ENCODE measurements at regions not wholly inside any gene's neighbourhood (a gene's known extent, or its start where the extent isn't known, plus 50 kb on each side); places are given as distances from the start of the nearest gene placed in this dataset.

DNA sequence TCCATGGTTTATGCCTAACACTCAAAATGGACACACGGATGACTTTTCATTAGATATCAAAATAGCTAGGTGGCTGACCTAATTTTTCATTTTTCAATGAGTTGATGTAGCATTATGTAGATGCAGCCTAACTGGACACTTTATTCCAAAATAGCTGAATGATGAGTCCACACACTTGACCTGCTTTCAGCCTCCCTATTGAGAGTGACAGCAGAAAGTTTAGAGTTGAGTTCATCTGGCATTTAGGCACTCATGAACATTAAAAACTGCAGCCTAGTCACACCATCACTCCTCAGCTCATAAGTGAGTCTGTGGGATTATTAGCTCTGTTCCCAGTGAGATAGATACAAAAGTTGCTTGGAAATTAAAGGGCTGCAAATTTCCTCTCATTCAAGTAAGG, 307.3 kb upstream of the PRKD1 start:
- no TSS peak for BruUV-seq (replicated peaks)
- Mint-ChIP-seq H3K27me3 (ENCODE audit: unreplicated experiment) (no peaks in the 10 kb centered on the region), H3K9me3 (ENCODE audit: low read depth, unreplicated experiment) (peaks cover 6% of the 10 kb centered on the region), H3K27ac (ENCODE audit: unreplicated experiment) (no peak overlapping the region), H3K36me3 (ENCODE audit: insufficient read depth, unreplicated experiment) (no peaks in the 10 kb centered on the region), H3K4me1 (ENCODE audit: low read depth, unreplicated experiment) (no peaks in the 10 kb centered on the region), H3K4me3 (ENCODE audit: low read depth, unreplicated experiment) (no peak overlapping the region)
- intact Hi-C loops (cut with micrococcal nuclease; ENCODE audit: unreplicated experiment), result no loop called here
- no peak for DNase-seq
- TF ChIP-seq CTCF (IDR thresholded peaks at IDR 0.05; ENCODE audit: unreplicated experiment), result no peak
- CTCF ChIA-PET, result no interaction called here

GRCh38 chr14:30235485-30235884, 307.8 kb upstream of the PRKD1 start:
- H3K27ac Mint-ChIP-seq (ENCODE audit: unreplicated experiment), result no peak overlapping the region
- intact Hi-C loops (cut with micrococcal nuclease; ENCODE audit: unreplicated experiment), result no loop called here
- CTCF ChIA-PET, result no interaction called here

GRCh38 chr14:30238936-30239335, 311.3 kb upstream of the PRKD1 start:
- Mint-ChIP-seq H3K27ac (ENCODE audit: unreplicated experiment) (no peak overlapping the region), H3K36me3 (ENCODE audit: insufficient read depth, unreplicated experiment) (no peaks in the 10 kb centered on the region), H3K4me1 (ENCODE audit: low read depth, unreplicated experiment) (peaks cover 12% of the 10 kb centered on the region), H3K27me3 (ENCODE audit: unreplicated experiment) (no peaks in the 10 kb centered on the region), H3K4me3 (ENCODE audit: low read depth, unreplicated experiment) (no peak overlapping the region), H3K9me3 (ENCODE audit: low read depth, unreplicated experiment) (peaks cover 2% of the 10 kb centered on the region)
- no TSS peak for BruUV-seq (replicated peaks)
- no peak for DNase-seq
- intact Hi-C loops (cut with micrococcal nuclease; ENCODE audit: unreplicated experiment), result no loop called here
- CTCF ChIA-PET, result no interaction called here
- TF ChIP-seq CTCF (IDR thresholded peaks at IDR 0.05; ENCODE audit: unreplicated experiment), result no peak

More at GRCh38 chr14:30235485-30235884, 307.8 kb upstream of the PRKD1 start:
- H3K9me3 Mint-ChIP-seq (ENCODE audit: low read depth, unreplicated experiment), result peaks cover 6% of the 10 kb centered on the region
- no peak for TF ChIP-seq CTCF (IDR thresholded peaks at IDR 0.05; ENCODE audit: unreplicated experiment)
- H3K4me1 Mint-ChIP-seq (ENCODE audit: low read depth, unreplicated experiment), result no peaks in the 10 kb centered on the region
- no TSS peak for BruUV-seq (replicated peaks)
- H3K27me3 Mint-ChIP-seq (ENCODE audit: unreplicated experiment), result no peaks in the 10 kb centered on the region
- H3K36me3 Mint-ChIP-seq (ENCODE audit: insufficient read depth, unreplicated experiment), result no peaks in the 10 kb centered on the region
- H3K4me3 Mint-ChIP-seq (ENCODE audit: low read depth, unreplicated experiment), result no peak overlapping the region
- no peak for DNase-seq

- peaks cover 12% of the 10 kb centered on the region for H3K4me1 Mint-ChIP-seq (ENCODE audit: low read depth, unreplicated experiment)
- no peak overlapping the region for H3K4me3 Mint-ChIP-seq (ENCODE audit: low read depth, unreplicated experiment)
- no peak for TF ChIP-seq CTCF (IDR thresholded peaks at IDR 0.05; ENCODE audit: unreplicated experiment)
- DNase-seq, result no peak
- H3K27me3 Mint-ChIP-seq (ENCODE audit: unreplicated experiment), result no peaks in the 10 kb centered on the region
- H3K27ac Mint-ChIP-seq (ENCODE audit: unreplicated experiment), result no peak overlapping the region
- CTCF ChIA-PET, result no interaction called here
- BruUV-seq (replicated peaks), result no TSS peak
- intact Hi-C loops (cut with micrococcal nuclease; ENCODE audit: unreplicated experiment), result no loop called here
- no peaks in the 10 kb centered on the region for H3K36me3 Mint-ChIP-seq (ENCODE audit: insufficient read depth, unreplicated experiment)
- peaks cover 2% of the 10 kb centered on the region for H3K9me3 Mint-ChIP-seq (ENCODE audit: low read depth, unreplicated experiment)
Measured at GRCh38 chr14:30240018-30240417, 312.4 kb upstream of the PRKD1 start.

DNA sequence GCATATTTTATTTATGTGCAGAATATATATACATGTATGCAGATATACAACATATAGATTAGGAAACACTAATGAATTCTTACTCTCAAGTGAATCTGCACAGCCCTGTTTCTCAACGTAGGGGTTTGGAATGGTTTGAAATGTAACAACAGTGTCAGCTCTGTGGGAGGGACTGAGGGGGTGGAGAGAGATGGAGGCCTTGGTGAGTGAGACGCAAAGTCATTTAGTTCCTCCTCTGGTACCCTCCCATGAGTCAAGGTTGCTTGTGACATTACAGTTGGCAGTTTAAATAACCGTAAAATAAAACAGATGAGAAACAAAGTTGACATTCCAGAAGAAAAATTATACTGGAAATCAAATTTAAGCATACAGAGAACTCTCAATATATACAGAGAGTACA, 313.0 kb upstream of the PRKD1 start:
- H3K9me3 Mint-ChIP-seq (ENCODE audit: low read depth, unreplicated experiment), result no peaks in the 10 kb centered on the region
- no peak overlapping the region for H3K4me3 Mint-ChIP-seq (ENCODE audit: low read depth, unreplicated experiment)
- CTCF ChIA-PET, result no interaction called here
- H3K27me3 Mint-ChIP-seq (ENCODE audit: unreplicated experiment), result no peaks in the 10 kb centered on the region
- H3K36me3 Mint-ChIP-seq (ENCODE audit: insufficient read depth, unreplicated experiment), result no peaks in the 10 kb centered on the region
- no peak overlapping the region for H3K27ac Mint-ChIP-seq (ENCODE audit: unreplicated experiment)
- intact Hi-C loops (cut with micrococcal nuclease; ENCODE audit: unreplicated experiment), result no loop called here
- no peak for TF ChIP-seq CTCF (IDR thresholded peaks at IDR 0.05; ENCODE audit: unreplicated experiment)
- H3K4me1 Mint-ChIP-seq (ENCODE audit: low read depth, unreplicated experiment), result peaks cover 12% of the 10 kb centered on the region
- BruUV-seq (replicated peaks), result no TSS peak
- no peak for DNase-seq
